Breast epithelium (tissue), 4 donors: ENCODE measurements at regions not wholly inside any gene's neighbourhood (a gene's known extent, or its start where the extent isn't known, plus 50 kb on each side); places are given as distances from the start of the nearest gene placed in this dataset.
"Not testable (repeated sequence)": the region's sequence is repeated elsewhere in the genome, so short reads cannot be mapped to it uniquely, and the experiment has no call there.

Source experiments
- DNase-seq, 2 donors: peaks; one replicate each; pipeline ENCODE4 v3.0.0-alpha.2; 2019; ENCODE audit warnings: low spot score in 2 of 2
- H3K27ac ChIP-seq, 2 donors: fragments of 200-600 bp; sonication (generic) in 1 of 2; one replicate each; pipeline ENCODE4 v1.5.1; 2016 to 2019; ENCODE audit warnings: mild to moderate bottlenecking in 1 of 2
- H3K27me3 ChIP-seq, 2 donors: fragments of 200-600 bp; sonication (generic) in 1 of 2; one replicate each; pipeline versions ENCODE4 v1.5.1 to v1.6.0; 2017 to 2019; ENCODE audit warnings: control low read depth in 1 of 2, mild to moderate bottlenecking in 1 of 2
- H3K36me3 ChIP-seq: fragments of 200-600 bp; one replicate; pipeline ENCODE4 v1.5.1; 2019
- H3K4me1 ChIP-seq, 2 donors: fragments of 200-600 bp; sonication (generic); one replicate each; pipeline ENCODE4 v1.5.1; 2016 to 2019; ENCODE audit warnings: control low read depth in 1 of 2
- H3K4me3 ChIP-seq, 3 donors: fragments of 200-600 bp; sonication (generic); 1 replicate in 2 of 3; 2 replicates in 1 of 3; pipeline ENCODE4 v1.5.1; 2016 to 2019; ENCODE audit warnings: mild to moderate bottlenecking in 3 of 3, moderate library complexity in 2 of 3
- H3K9me3 ChIP-seq, 2 donors: fragments of 200-600 bp; sonication (generic) in 1 of 2; one replicate each; pipeline ENCODE4 v1.5.1; 2016 to 2019; ENCODE audit warnings: control low read depth in 1 of 2
- CTCF ChIP-seq, 3 donors: fragments of 450-650 bp; IDR thresholded peaks; one replicate each; pipeline ENCODE4 v1.5.1; 2016 to 2017; ENCODE audit warnings: antibody characterized with exemption in 3 of 3, mild to moderate bottlenecking in 3 of 3, moderate library complexity in 3 of 3
- POLR2A ChIP-seq: fragments of 450-650 bp; IDR thresholded peaks from one replicate; pipeline ENCODE4 v1.6.1; 2016; ENCODE audit warnings: antibody characterized with exemption, mild to moderate bottlenecking, moderate library complexity
- POLR2AphosphoS5 ChIP-seq, 3 donors: sonication (generic); formaldehyde crosslinking; IDR thresholded peaks; one replicate each; pipeline ENCODE4 v1.6.1; 2017; ENCODE audit warnings: antibody characterized with exemption in 3 of 3
- intact Hi-C: fragments of 100-400 bp; cut with DNase I; formaldehyde crosslinking; loops from one replicate; pipeline ENCODE4 v1.15.1; 2023; ENCODE audit warnings: low total_unique reads

- no peaks in the 10 kb centered on the region for H3K4me1 ChIP-seq
- H3K27ac ChIP-seq, result no peak overlapping the region
- no peaks in the 10 kb centered on the region for H3K9me3 ChIP-seq
- intact Hi-C loops, result no loop called here
- no peaks in the 10 kb centered on the region for H3K36me3 ChIP-seq
- DNase-seq, result no peak
- no peaks in the 10 kb centered on the region for H3K27me3 ChIP-seq
- H3K4me3 ChIP-seq, result no peak overlapping the region
- no peak for TF ChIP-seq CTCF (IDR thresholded peaks at IDR 0.05)
- no peak for TF ChIP-seq POLR2AphosphoS5 (IDR thresholded peaks at IDR 0.05)
- TF ChIP-seq POLR2A, result no peak
These were observed 140.7 kb downstream of the SREK1 start for GRCh38 chr5:66284588-66285342.

GRCh38 chr5:66285343-66285922 lies 141.3 kb downstream of the SREK1 start:
- Histone ChIP-seq H3K4me3 (no peak overlapping the region), H3K4me1 (no peaks in the 10 kb centered on the region), H3K27ac (no peak overlapping the region), H3K36me3 (no peaks in the 10 kb centered on the region), H3K27me3 (no peaks in the 10 kb centered on the region), H3K9me3 (no peaks in the 10 kb centered on the region)
- TF ChIP-seq POLR2AphosphoS5 (IDR thresholded peaks at IDR 0.05) (no peak), CTCF (IDR thresholded peaks at IDR 0.05) (no peak), POLR2A (no peak)
- no peak for DNase-seq
- intact Hi-C loops, result no loop called here

- intact Hi-C loops, result no loop called here
These were observed 147.7 kb downstream of the SREK1 start for GRCh38 chr5:66291771-66292170.

GRCh38 chr5:66293851-66294250 lies 149.8 kb downstream of the SREK1 start:
- DNase-seq, H3K27me3 ChIP-seq, H3K9me3 ChIP-seq, H3K4me1 ChIP-seq, H3K36me3 ChIP-seq, intact Hi-C loops, H3K27ac ChIP-seq, H3K4me3 ChIP-seq: not testable (repeated sequence)

More at GRCh38 chr5:66291771-66292170, 147.7 kb downstream of the SREK1 start:
- DNase-seq, result no peak
- Histone ChIP-seq H3K36me3 (no peaks in the 10 kb centered on the region), H3K27ac (no peak overlapping the region), H3K4me1 (no peaks in the 10 kb centered on the region), H3K4me3 (no peak overlapping the region), H3K27me3 (no peaks in the 10 kb centered on the region), H3K9me3 (no peaks in the 10 kb centered on the region)
- TF ChIP-seq CTCF (IDR thresholded peaks at IDR 0.05), result no peak
- no peak for TF ChIP-seq POLR2A
- TF ChIP-seq POLR2AphosphoS5 (IDR thresholded peaks at IDR 0.05), result no peak

- Histone ChIP-seq H3K27me3 (no peaks in the 10 kb centered on the region), H3K9me3 (no peaks in the 10 kb centered on the region), H3K36me3 (no peaks in the 10 kb centered on the region), H3K4me3 (no peak overlapping the region), H3K27ac (no peak overlapping the region), H3K4me1 (no peaks in the 10 kb centered on the region)
- no peak for DNase-seq
- no peak for TF ChIP-seq CTCF (IDR thresholded peaks at IDR 0.05)
- TF ChIP-seq POLR2A, result no peak
- no peak for TF ChIP-seq POLR2AphosphoS5 (IDR thresholded peaks at IDR 0.05)
- intact Hi-C loops, result no loop called here
These were observed 155.4 kb downstream of the SREK1 start for GRCh38 chr5:66299463-66299862.
